ENCODE measurements at regions not wholly inside any gene's neighbourhood (a gene's known extent, or its start where the extent isn't known, plus 50 kb on each side); places are given as distances from the start of the nearest gene placed in this dataset.

- TF ChIP-seq, protein P1, sequence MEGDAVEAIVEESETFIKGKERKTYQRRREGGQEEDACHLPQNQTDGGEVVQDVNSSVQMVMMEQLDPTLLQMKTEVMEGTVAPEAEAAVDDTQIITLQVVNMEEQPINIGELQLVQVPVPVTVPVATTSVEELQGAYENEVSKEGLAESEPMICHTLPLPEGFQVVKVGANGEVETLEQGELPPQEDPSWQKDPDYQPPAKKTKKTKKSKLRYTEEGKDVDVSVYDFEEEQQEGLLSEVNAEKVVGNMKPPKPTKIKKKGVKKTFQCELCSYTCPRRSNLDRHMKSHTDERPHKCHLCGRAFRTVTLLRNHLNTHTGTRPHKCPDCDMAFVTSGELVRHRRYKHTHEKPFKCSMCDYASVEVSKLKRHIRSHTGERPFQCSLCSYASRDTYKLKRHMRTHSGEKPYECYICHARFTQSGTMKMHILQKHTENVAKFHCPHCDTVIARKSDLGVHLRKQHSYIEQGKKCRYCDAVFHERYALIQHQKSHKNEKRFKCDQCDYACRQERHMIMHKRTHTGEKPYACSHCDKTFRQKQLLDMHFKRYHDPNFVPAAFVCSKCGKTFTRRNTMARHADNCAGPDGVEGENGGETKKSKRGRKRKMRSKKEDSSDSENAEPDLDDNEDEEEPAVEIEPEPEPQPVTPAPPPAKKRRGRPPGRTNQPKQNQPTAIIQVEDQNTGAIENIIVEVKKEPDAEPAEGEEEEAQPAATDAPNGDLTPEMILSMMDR (IDR thresholded peaks at IDR 0.05; ENCODE audit: insufficient read depth, low read depth, low read length), result no peak
- no peak for TF ChIP-seq EZH2 (IDR thresholded peaks at IDR 0.05; ENCODE audit: insufficient read depth, low read length)
Measured at GRCh38 chr6:10203651-10204050, 211.2 kb downstream of the TFAP2A start.
